ENCODE measurements at regions not wholly inside any gene's neighbourhood (a gene's known extent, or its start where the extent isn't known, plus 50 kb on each side); places are given as distances from the start of the nearest gene placed in this dataset.

DNA sequence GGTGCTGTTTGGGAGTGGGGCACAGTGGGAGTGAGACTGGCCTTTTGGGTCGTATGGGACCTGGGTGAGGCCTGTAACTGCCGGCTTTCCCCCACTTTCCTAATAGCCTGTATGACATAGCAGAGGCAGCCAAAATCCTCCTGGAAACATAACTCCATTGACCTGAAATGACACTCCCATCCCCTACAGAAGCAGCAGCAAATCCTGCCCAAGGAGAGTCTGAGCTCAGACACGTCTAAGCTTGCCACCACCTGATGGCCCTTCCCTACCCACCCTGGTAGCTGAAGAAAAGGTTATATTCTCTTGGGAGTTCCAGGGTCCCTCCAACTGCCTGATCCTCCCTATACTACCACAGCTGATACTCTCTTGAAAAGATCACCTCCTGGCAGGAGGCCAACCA lies 179.8 kb upstream of the ARRDC3 start:
- no peaks in the 10 kb centered on the region for H3F3A ChIP-seq (ENCODE audit: control insufficient read depth, insufficient read depth)
- no peaks in the 10 kb centered on the region for H3K9me2 ChIP-seq (replicated peaks; ENCODE audit: control insufficient read depth, low read length)
- H4K20me1 ChIP-seq (ENCODE audit: control insufficient read depth, insufficient read depth, low read depth, low read length) = no peaks in the 10 kb centered on the region
- no peak overlapping the region for H3K27ac ChIP-seq (ENCODE audit: low read depth, low read length)
- H3K27me3 ChIP-seq (ENCODE audit: control insufficient read depth, low read length) = no peaks in the 10 kb centered on the region
- no peak for TF ChIP-seq EZH2phosphoT487 (IDR thresholded peaks at IDR 0.05; ENCODE audit: borderline replicate concordance, low read length)
- TF ChIP-seq, protein P1, sequence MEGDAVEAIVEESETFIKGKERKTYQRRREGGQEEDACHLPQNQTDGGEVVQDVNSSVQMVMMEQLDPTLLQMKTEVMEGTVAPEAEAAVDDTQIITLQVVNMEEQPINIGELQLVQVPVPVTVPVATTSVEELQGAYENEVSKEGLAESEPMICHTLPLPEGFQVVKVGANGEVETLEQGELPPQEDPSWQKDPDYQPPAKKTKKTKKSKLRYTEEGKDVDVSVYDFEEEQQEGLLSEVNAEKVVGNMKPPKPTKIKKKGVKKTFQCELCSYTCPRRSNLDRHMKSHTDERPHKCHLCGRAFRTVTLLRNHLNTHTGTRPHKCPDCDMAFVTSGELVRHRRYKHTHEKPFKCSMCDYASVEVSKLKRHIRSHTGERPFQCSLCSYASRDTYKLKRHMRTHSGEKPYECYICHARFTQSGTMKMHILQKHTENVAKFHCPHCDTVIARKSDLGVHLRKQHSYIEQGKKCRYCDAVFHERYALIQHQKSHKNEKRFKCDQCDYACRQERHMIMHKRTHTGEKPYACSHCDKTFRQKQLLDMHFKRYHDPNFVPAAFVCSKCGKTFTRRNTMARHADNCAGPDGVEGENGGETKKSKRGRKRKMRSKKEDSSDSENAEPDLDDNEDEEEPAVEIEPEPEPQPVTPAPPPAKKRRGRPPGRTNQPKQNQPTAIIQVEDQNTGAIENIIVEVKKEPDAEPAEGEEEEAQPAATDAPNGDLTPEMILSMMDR (IDR thresholded peaks at IDR 0.05; ENCODE audit: low read depth, low read length, poor library complexity, severe bottlenecking) = no peak
- no peaks in the 10 kb centered on the region for H3K4me1 ChIP-seq (ENCODE audit: control insufficient read depth, low read length)
- H3K4me2 ChIP-seq (ENCODE audit: low read length) = no peak overlapping the region
- no peak overlapping the region for H3K4me3 ChIP-seq (ENCODE audit: low read length)
- no peaks in the 10 kb centered on the region for H3K36me3 ChIP-seq (ENCODE audit: control insufficient read depth, low read length)
- no peaks in the 10 kb centered on the region for H3K79me2 ChIP-seq (ENCODE audit: control insufficient read depth, low read length)
- H3K9me3 ChIP-seq (ENCODE audit: control insufficient read depth, insufficient read depth, low read length) = peaks cover 5% of the 10 kb centered on the region; the same call in 1 of the 2 replicates

DNA sequence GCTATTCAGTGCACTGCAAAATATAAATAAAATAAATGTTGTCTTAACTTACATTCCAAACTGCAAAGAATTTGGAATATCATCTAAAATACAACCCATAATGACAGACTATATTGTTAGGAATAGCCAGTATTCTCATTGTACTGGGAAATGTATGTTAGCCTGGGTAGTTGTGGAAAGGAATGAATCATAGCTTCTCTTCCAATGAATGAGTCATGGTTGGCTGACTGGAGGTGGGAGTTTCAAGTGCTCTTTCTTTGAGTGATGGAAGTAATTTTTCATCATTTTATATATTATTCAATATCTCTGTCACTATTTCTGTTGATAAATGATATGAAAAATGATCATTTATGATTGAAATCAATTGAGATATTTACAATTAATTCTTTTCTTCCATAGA lies 158.6 kb upstream of the ARRDC3 start:
- TF ChIP-seq, protein P1 (IDR thresholded peaks at IDR 0.05; ENCODE audit: low read depth, low read length, poor library complexity, severe bottlenecking) = no peak
- Histone ChIP-seq H3K79me2 (ENCODE audit: control insufficient read depth, low read length) (no peaks in the 10 kb centered on the region), H3F3A (ENCODE audit: control insufficient read depth, insufficient read depth) (no peaks in the 10 kb centered on the region), H3K27me3 (ENCODE audit: control insufficient read depth, low read length) (no peaks in the 10 kb centered on the region), H3K4me3 (ENCODE audit: low read length) (no peak overlapping the region), H3K36me3 (ENCODE audit: control insufficient read depth, low read length) (no peaks in the 10 kb centered on the region), H3K4me2 (ENCODE audit: low read length) (no peak overlapping the region), H3K9me2 (replicated peaks; ENCODE audit: control insufficient read depth, low read length) (no peaks in the 10 kb centered on the region), H3K27ac (ENCODE audit: low read depth, low read length) (no peak overlapping the region), H3K4me1 (ENCODE audit: control insufficient read depth, low read length) (no peaks in the 10 kb centered on the region), H3K9me3 (ENCODE audit: control insufficient read depth, insufficient read depth, low read length) (no peaks in the 10 kb centered on the region), H4K20me1 (ENCODE audit: control insufficient read depth, insufficient read depth, low read depth, low read length) (no peaks in the 10 kb centered on the region)

DNA sequence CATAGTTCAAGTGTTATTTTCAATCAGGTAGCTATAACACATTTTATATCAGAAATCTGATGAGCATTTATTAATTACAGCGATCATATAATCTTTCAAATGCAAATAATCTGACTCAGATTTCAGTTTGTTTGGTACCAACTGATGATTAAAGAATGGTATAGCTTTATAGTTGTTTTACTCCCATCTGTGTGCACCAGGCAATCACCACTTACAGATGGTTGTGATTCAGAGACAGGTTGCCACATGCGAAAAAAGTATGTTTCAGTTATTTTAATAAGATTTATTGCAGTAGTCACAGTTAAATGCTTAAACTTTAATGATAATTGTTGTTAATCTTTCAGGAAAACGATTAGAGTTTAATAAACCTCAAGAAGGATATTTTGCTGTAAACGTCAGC lies 155.1 kb upstream of the ARRDC3 start:
- Histone ChIP-seq H3K4me1 (ENCODE audit: control insufficient read depth, low read length) (no peaks in the 10 kb centered on the region), H3K27ac (ENCODE audit: low read depth, low read length) (no peak overlapping the region), H3K9me3 (ENCODE audit: control insufficient read depth, insufficient read depth, low read length) (no peaks in the 10 kb centered on the region), H3K27me3 (ENCODE audit: control insufficient read depth, low read length) (no peaks in the 10 kb centered on the region), H3K36me3 (ENCODE audit: control insufficient read depth, low read length) (no peaks in the 10 kb centered on the region), H4K20me1 (ENCODE audit: control insufficient read depth, insufficient read depth, low read depth, low read length) (no peaks in the 10 kb centered on the region), H3K4me3 (ENCODE audit: low read length) (no peak overlapping the region), H3K79me2 (ENCODE audit: control insufficient read depth, low read length) (no peaks in the 10 kb centered on the region), H3K4me2 (ENCODE audit: low read length) (no peak overlapping the region), H3K9me2 (replicated peaks; ENCODE audit: control insufficient read depth, low read length) (no peaks in the 10 kb centered on the region), H3F3A (ENCODE audit: control insufficient read depth, insufficient read depth) (no peaks in the 10 kb centered on the region)
- TF ChIP-seq, protein P1 (IDR thresholded peaks at IDR 0.05; ENCODE audit: low read depth, low read length, poor library complexity, severe bottlenecking) = no peak
- no peak for TF ChIP-seq EZH2phosphoT487 (IDR thresholded peaks at IDR 0.05; ENCODE audit: borderline replicate concordance, low read length)

DNA sequence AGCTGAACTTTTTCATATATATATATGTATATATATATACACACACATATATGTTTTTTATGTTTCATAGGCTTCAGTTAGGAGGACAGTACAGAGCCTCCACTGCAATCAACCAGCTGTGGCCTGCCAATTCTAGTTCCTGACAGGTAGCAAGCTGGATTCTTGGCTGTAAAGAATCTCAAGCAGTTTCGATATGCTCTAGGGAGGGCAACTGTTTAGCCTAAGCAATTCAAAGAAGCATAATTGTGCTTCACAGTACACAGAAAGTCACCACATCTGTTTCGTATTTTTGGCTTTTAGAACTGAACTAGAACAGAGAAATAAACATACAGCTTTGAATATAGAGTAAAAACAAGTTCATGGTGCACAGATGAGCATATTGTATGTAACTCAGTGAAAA lies 152.4 kb upstream of the ARRDC3 start:
- Histone ChIP-seq H3F3A (ENCODE audit: control insufficient read depth, insufficient read depth) (no peaks in the 10 kb centered on the region), H3K36me3 (ENCODE audit: control insufficient read depth, low read length) (no peaks in the 10 kb centered on the region), H3K27me3 (ENCODE audit: control insufficient read depth, low read length) (no peaks in the 10 kb centered on the region), H3K9me3 (ENCODE audit: control insufficient read depth, insufficient read depth, low read length) (no peaks in the 10 kb centered on the region), H3K27ac (ENCODE audit: low read depth, low read length) (no peak overlapping the region), H3K4me3 (ENCODE audit: low read length) (no peak overlapping the region), H4K20me1 (ENCODE audit: control insufficient read depth, insufficient read depth, low read depth, low read length) (no peaks in the 10 kb centered on the region), H3K79me2 (ENCODE audit: control insufficient read depth, low read length) (no peaks in the 10 kb centered on the region), H3K9me2 (replicated peaks; ENCODE audit: control insufficient read depth, low read length) (no peaks in the 10 kb centered on the region), H3K4me2 (ENCODE audit: low read length) (no peak overlapping the region), H3K4me1 (ENCODE audit: control insufficient read depth, low read length) (no peaks in the 10 kb centered on the region)
- TF ChIP-seq, protein P1 (IDR thresholded peaks at IDR 0.05; ENCODE audit: low read depth, low read length, poor library complexity, severe bottlenecking) = no peak
- no peak for TF ChIP-seq EZH2phosphoT487 (IDR thresholded peaks at IDR 0.05; ENCODE audit: borderline replicate concordance, low read length)

Measured in DOHH2 (cell line).